ENCODE measurements at regions not wholly inside any gene's neighbourhood (a gene's known extent, or its start where the extent isn't known, plus 50 kb on each side); places are given as distances from the start of the nearest gene placed in this dataset.
A peak's percentile ranks its signal among the peaks of the same experiment; 100 is the strongest.
"Not testable (repeated sequence)": the region's sequence is repeated elsewhere in the genome, so short reads cannot be mapped to it uniquely, and the experiment has no call there.

- no peak for DNase-seq
Observed at GRCh38 chr10:62996516-62996915, 136.6 kb upstream of the NRBF2 start.

- DNase-seq = no peak
Observed at GRCh38 chr10:62993121-62993520, 140.0 kb upstream of the NRBF2 start.

- DNase-seq = no peak
Observed at GRCh38 chr10:62992145-62992721, 140.9 kb upstream of the NRBF2 start.

- DNase-seq = no peak
Observed at GRCh38 chr10:62990126-62990525, 143.0 kb upstream of the NRBF2 start.

- no peak for DNase-seq
Observed at GRCh38 chr10:62985807-62986600, 147.1 kb upstream of the NRBF2 start.

GRCh38 chr10:62981096-62981495, 152.0 kb upstream of the NRBF2 start:
- no peak for DNase-seq

- no peak for DNase-seq
Observed at GRCh38 chr10:62980687-62981086, 152.4 kb upstream of the NRBF2 start.

GRCh38 chr10:62979921-62980320, 153.2 kb upstream of the NRBF2 start:
- DNase-seq = no peak

GRCh38 chr10:62978482-62978881, 154.6 kb upstream of the NRBF2 start:
- no peak for DNase-seq

GRCh38 chr10:62974795-62975194, 158.3 kb upstream of the NRBF2 start:
- DNase-seq = not testable (repeated sequence)

- DNase-seq = no peak
Observed at GRCh38 chr10:62972103-62972502, 155.9 kb upstream of the EGR2 start.

- peak; percentile 34 to 38 for DNase-seq
Observed at GRCh38 chr10:62964026-62964425, 147.9 kb upstream of the EGR2 start.

GRCh38 chr10:62961951-62962523, 145.9 kb upstream of the EGR2 start:
- peak in 1 of 2 experiments; percentile 7 for DNase-seq

- no peak for DNase-seq
Observed at GRCh38 chr10:62960416-62960815, 144.2 kb upstream of the EGR2 start.

GRCh38 chr10:62959553-62959952, 143.4 kb upstream of the EGR2 start:
- no peak for DNase-seq

GRCh38 chr10:62958980-62959379, 142.8 kb upstream of the EGR2 start:
- no peak for DNase-seq

GRCh38 chr10:62946278-62946677, 130.1 kb upstream of the EGR2 start:
- DNase-seq = no peak

- no peak for DNase-seq
Observed at GRCh38 chr10:62939698-62940097, 123.5 kb upstream of the EGR2 start.

GRCh38 chr10:62938672-62939071, 122.5 kb upstream of the EGR2 start:
- DNase-seq = no peak

- DNase-seq = no peak
Observed at GRCh38 chr10:62937674-62938073, 121.5 kb upstream of the EGR2 start.

GRCh38 chr10:62935022-62935421, 118.9 kb upstream of the EGR2 start:
- no peak for DNase-seq

GRCh38 chr10:62934258-62934657, 118.1 kb upstream of the EGR2 start:
- DNase-seq = peak; percentile 45 to 67

GRCh38 chr10:62928763-62929162, 112.6 kb upstream of the EGR2 start:
- DNase-seq = not testable (repeated sequence)

- DNase-seq = no peak
Observed at GRCh38 chr10:62926407-62926806, 110.2 kb upstream of the EGR2 start.
